ENCODE measurements at regions not wholly inside any gene's neighbourhood (a gene's known extent, or its start where the extent isn't known, plus 50 kb on each side); places are given as distances from the start of the nearest gene placed in this dataset.

- TF ChIP-seq CTCF (IDR thresholded peaks at IDR 0.05) (no peak), POLR2A (IDR thresholded peaks at IDR 0.05) (no peak)
Measured at GRCh38 chr21:28374881-28375280, 617.8 kb downstream of the LTN1 start.
